Tibial nerve (tissue), 4 donors: ENCODE measurements at regions not wholly inside any gene's neighbourhood (a gene's known extent, or its start where the extent isn't known, plus 50 kb on each side); places are given as distances from the start of the nearest gene placed in this dataset.

Experiments used
- DNase-seq, 2 donors: peaks; one replicate each; pipeline ENCODE4 v3.0.0-alpha.2; 2019; ENCODE audit warnings: low spot score in 2 of 2
- H3K27ac ChIP-seq, 4 donors: fragments of 200-600 bp; sonication (generic) in 3 of 4; one replicate each; pipeline ENCODE4 v1.5.1; 2017 to 2019; ENCODE audit warnings: mild to moderate bottlenecking in 1 of 4
- H3K27me3 ChIP-seq, 2 donors: fragments of 200-600 bp; sonication (generic) in 1 of 2; one replicate each; pipeline versions ENCODE4 v1.5.1 to v1.6.0; 2017 to 2019
- H3K36me3 ChIP-seq, 3 donors: fragments of 200-600 bp; sonication (generic); one replicate each; pipeline ENCODE4 v1.5.1; 2018 to 2019
- H3K4me1 ChIP-seq, 4 donors: fragments of 200-600 bp; sonication (generic) in 3 of 4; one replicate each; pipeline ENCODE4 v1.5.1; 2017 to 2019
- H3K4me3 ChIP-seq, 4 donors: fragments of 200-600 bp; sonication (generic) in 3 of 4; one replicate each; pipeline ENCODE4 v1.5.1; 2017 to 2019; ENCODE audit warnings: mild to moderate bottlenecking in 1 of 4, moderate library complexity in 1 of 4
- H3K9me3 ChIP-seq, 4 donors: fragments of 200-600 bp; sonication (generic) in 3 of 4; one replicate each; pipeline ENCODE4 v1.5.1; 2017 to 2019
- EP300 ChIP-seq, 2 donors: sonication (generic); formaldehyde crosslinking; IDR thresholded peaks; one replicate each; pipeline ENCODE4 v1.6.1; 2017; ENCODE audit warnings: antibody characterized with exemption in 2 of 2, mild to moderate bottlenecking in 1 of 2
- POLR2A ChIP-seq, 2 donors: fragments of 450-650 bp; IDR thresholded peaks; one replicate each; pipeline ENCODE4 v1.6.1; 2017; ENCODE audit warnings: antibody characterized with exemption in 2 of 2, mild to moderate bottlenecking in 2 of 2, moderate library complexity in 2 of 2
- WGBS, 2 donors: methylation state at CpG; one replicate each; pipeline ENCODE4 v1.1.5; 2018; 5-methylcytosine and 5-hydroxymethylcytosine counted together
- TF ChIP-seq, protein P1 (sequence below), 5 experiments: fragments of 200-600 bp in 3 of 5; fragments of 450-650 bp in 2 of 5; sonication (generic) in 3 of 5; IDR thresholded peaks; one replicate each; pipeline ENCODE4 v1.5.1; 2016 to 2019; ENCODE audit warnings: antibody characterized with exemption in 5 of 5, mild to moderate bottlenecking in 3 of 5, moderate library complexity in 2 of 5

DNA sequence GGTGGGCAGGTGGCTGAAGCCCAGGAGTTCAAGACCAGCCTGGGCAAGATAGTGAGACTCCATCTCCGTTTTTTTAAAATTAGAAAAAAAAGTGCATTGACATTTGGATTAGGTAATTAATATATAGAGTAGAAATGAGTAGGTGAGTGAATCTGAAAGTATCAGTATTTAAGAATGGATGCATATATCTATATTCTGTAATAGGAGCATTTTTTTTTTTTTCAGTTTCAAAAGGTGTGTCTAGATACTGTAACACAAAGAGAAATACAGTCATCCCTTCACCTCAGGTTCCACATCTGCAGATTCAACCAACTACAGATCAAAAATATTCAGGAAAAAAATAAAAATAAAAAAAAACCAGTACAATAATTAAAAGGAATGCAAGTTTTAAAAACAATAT, 50.8 kb downstream of the RBM27 start:
- WGBS, 2 donors = 93 to 96% methylated on average over 1 of the region's 1 CpG
- Histone ChIP-seq H3K36me3 (peaks cover 0 to 77% (median 5%) of the 10 kb centered on the region in 3 donors), H3K27ac (no peak overlapping the region), H3K27me3 (no peaks in the 10 kb centered on the region), H3K4me3 (no peak overlapping the region), H3K9me3 (no peaks in the 10 kb centered on the region), H3K4me1 (no peaks in the 10 kb centered on the region)
- TF ChIP-seq, protein P1, sequence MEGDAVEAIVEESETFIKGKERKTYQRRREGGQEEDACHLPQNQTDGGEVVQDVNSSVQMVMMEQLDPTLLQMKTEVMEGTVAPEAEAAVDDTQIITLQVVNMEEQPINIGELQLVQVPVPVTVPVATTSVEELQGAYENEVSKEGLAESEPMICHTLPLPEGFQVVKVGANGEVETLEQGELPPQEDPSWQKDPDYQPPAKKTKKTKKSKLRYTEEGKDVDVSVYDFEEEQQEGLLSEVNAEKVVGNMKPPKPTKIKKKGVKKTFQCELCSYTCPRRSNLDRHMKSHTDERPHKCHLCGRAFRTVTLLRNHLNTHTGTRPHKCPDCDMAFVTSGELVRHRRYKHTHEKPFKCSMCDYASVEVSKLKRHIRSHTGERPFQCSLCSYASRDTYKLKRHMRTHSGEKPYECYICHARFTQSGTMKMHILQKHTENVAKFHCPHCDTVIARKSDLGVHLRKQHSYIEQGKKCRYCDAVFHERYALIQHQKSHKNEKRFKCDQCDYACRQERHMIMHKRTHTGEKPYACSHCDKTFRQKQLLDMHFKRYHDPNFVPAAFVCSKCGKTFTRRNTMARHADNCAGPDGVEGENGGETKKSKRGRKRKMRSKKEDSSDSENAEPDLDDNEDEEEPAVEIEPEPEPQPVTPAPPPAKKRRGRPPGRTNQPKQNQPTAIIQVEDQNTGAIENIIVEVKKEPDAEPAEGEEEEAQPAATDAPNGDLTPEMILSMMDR (IDR thresholded peaks at IDR 0.05) = no peak
- no peak for TF ChIP-seq EP300 (IDR thresholded peaks at IDR 0.05)
- no peak for TF ChIP-seq POLR2A (IDR thresholded peaks at IDR 0.05)
- DNase-seq = no peak

- Histone ChIP-seq H3K4me1 (no peaks in the 10 kb centered on the region), H3K27ac (no peak overlapping the region), H3K9me3 (no peaks in the 10 kb centered on the region), H3K4me3 (no peak overlapping the region), H3K36me3 (peaks cover 2 to 95% (median 5%) of the 10 kb centered on the region in 3 donors), H3K27me3 (no peaks in the 10 kb centered on the region)
- TF ChIP-seq POLR2A (IDR thresholded peaks at IDR 0.05) (no peak), EP300 (IDR thresholded peaks at IDR 0.05) (no peak)
- TF ChIP-seq, protein P1 (IDR thresholded peaks at IDR 0.05) = no peak
- no peak for DNase-seq
Observed at GRCh38 chr5:146273109-146273508, 65.5 kb upstream of the POU4F3 start.

GRCh38 chr5:146283344-146283761, 55.3 kb upstream of the POU4F3 start:
- Histone ChIP-seq H3K9me3 (no peaks in the 10 kb centered on the region), H3K4me3 (no peak overlapping the region), H3K4me1 (no peaks in the 10 kb centered on the region), H3K27ac (no peak overlapping the region), H3K36me3 (peaks cover 0 to 70% (median 8%) of the 10 kb centered on the region in 3 donors), H3K27me3 (no peaks in the 10 kb centered on the region)
- no peak for DNase-seq
- WGBS, 2 donors = 75 to 80% methylated on average over 4 of the region's 4 CpGs
- TF ChIP-seq EP300 (IDR thresholded peaks at IDR 0.05) (no peak), POLR2A (IDR thresholded peaks at IDR 0.05) (no peak)
- TF ChIP-seq, protein P1 (IDR thresholded peaks at IDR 0.05) = no peak

GRCh38 chr5:146284016-146284415, 54.6 kb upstream of the POU4F3 start:
- WGBS, 2 donors = 84 to 87% methylated on average over 1 of the region's 1 CpG
- H3K36me3 ChIP-seq = peaks cover 2 to 63% (median 8%) of the 10 kb centered on the region in 3 donors
- TF ChIP-seq, protein P1 (IDR thresholded peaks at IDR 0.05) = no peak
- no peak for TF ChIP-seq EP300 (IDR thresholded peaks at IDR 0.05)
- TF ChIP-seq POLR2A (IDR thresholded peaks at IDR 0.05) = no peak
- no peaks in the 10 kb centered on the region for H3K27me3 ChIP-seq
- no peak for DNase-seq
- no peak overlapping the region for H3K4me3 ChIP-seq
- H3K27ac ChIP-seq = no peak overlapping the region
- no peaks in the 10 kb centered on the region for H3K4me1 ChIP-seq
- H3K9me3 ChIP-seq = no peaks in the 10 kb centered on the region
